HEK293T (cell line): ENCODE measurements at regions not wholly inside any gene's neighbourhood (a gene's known extent, or its start where the extent isn't known, plus 50 kb on each side); places are given as distances from the start of the nearest gene placed in this dataset.

Experiments used
- ARNT ChIP-seq: fragments of 450-650 bp; IDR thresholded peaks from 2 replicates; pipeline ENCODE4 v1.6.1; 2017; ENCODE audit warnings: mild to moderate bottlenecking
- BHLHE40 ChIP-seq: fragments of 450-650 bp; IDR thresholded peaks from 2 replicates; pipeline ENCODE4 v1.6.1; 2016; ENCODE audit warnings: mild to moderate bottlenecking, moderate library complexity, borderline replicate concordance
- ELF4 ChIP-seq: fragments of 450-650 bp; IDR thresholded peaks from 2 replicates; pipeline ENCODE4 v1.6.1; 2017; ENCODE audit warnings: antibody characterized with exemption
- FOXK2 ChIP-seq: fragments of 450-650 bp; IDR thresholded peaks from 2 replicates; pipeline ENCODE4 v1.6.1; 2016; ENCODE audit warnings: mild to moderate bottlenecking
- SP1 ChIP-seq: fragments of 450-650 bp; IDR thresholded peaks from 2 replicates; pipeline ENCODE4 v1.6.1; 2017
- SUZ12 ChIP-seq: fragments of 450-650 bp; IDR thresholded peaks from 2 replicates; pipeline ENCODE4 v1.6.1; 2016; ENCODE audit warnings: mild to moderate bottlenecking
- TARDBP ChIP-seq: fragments of 450-650 bp; IDR thresholded peaks from 2 replicates; pipeline ENCODE4 v1.6.1; 2016

DNA sequence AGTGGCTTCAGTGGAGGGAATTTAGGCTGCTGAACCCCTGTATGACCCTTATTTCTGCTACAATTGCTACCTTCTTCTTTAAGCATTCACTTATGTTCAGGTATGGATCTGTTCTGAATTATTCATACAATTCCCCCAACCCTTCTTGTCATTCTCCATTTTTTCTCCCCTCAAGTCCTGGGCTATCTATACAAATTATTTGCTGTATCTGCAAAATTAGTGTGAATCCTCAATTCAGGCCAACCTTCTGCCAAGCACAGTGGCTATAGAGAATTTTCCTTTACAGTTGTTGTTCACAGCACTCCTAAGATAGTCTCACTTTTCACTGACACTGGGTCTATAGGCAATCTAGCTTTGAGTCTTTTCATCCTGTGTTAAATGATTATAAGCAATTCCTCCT is 119.2 kb upstream of the CNTN1 start:
- TF ChIP-seq ARNT: no peak
- no peak for TF ChIP-seq ELF4
- no peak for TF ChIP-seq SP1
- no peak for TF ChIP-seq SUZ12
- TF ChIP-seq TARDBP: no peak
- no peak for TF ChIP-seq FOXK2
- TF ChIP-seq BHLHE40: no peak
